ENCODE measurements at regions not wholly inside any gene's neighbourhood (a gene's known extent, or its start where the extent isn't known, plus 50 kb on each side); places are given as distances from the start of the nearest gene placed in this dataset.

GRCh38 chr5:145161391-145161790 lies 673.8 kb downstream of the PRELID2 start:
- TF ChIP-seq, protein P1, sequence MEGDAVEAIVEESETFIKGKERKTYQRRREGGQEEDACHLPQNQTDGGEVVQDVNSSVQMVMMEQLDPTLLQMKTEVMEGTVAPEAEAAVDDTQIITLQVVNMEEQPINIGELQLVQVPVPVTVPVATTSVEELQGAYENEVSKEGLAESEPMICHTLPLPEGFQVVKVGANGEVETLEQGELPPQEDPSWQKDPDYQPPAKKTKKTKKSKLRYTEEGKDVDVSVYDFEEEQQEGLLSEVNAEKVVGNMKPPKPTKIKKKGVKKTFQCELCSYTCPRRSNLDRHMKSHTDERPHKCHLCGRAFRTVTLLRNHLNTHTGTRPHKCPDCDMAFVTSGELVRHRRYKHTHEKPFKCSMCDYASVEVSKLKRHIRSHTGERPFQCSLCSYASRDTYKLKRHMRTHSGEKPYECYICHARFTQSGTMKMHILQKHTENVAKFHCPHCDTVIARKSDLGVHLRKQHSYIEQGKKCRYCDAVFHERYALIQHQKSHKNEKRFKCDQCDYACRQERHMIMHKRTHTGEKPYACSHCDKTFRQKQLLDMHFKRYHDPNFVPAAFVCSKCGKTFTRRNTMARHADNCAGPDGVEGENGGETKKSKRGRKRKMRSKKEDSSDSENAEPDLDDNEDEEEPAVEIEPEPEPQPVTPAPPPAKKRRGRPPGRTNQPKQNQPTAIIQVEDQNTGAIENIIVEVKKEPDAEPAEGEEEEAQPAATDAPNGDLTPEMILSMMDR (conservative IDR thresholded peaks at IDR 0.05), result no peak
- TF ChIP-seq EZH2 (IDR thresholded peaks at IDR 0.05; ENCODE audit: low read depth), result no peak
